HCT116 (cell line): ENCODE measurements at regions not wholly inside any gene's neighbourhood (a gene's known extent, or its start where the extent isn't known, plus 50 kb on each side); places are given as distances from the start of the nearest gene placed in this dataset.

Source experiments
- CEBPB ChIP-seq: IDR thresholded peaks from 2 replicates; pipeline ENCODE4 v1.6.1; 2012; ENCODE audit warnings: low read depth
- TF ChIP-seq, protein P1 (sequence below), 3 experiments: fragments of 200-600 bp in 1 of 3; sonication (generic) in 1 of 3; IDR thresholded peaks in 2 of 3; conservative IDR thresholded peaks in 1 of 3; 2 replicates each; pipeline ENCODE4 v1.5.1; 2012 to 2017; ENCODE audit warnings: low read depth in 2 of 3, low read length in 2 of 3, antibody characterized with exemption in 1 of 3, borderline replicate concordance in 1 of 3, control low read depth in 1 of 3, mild to moderate bottlenecking in 1 of 3, mixed read lengths in 1 of 3, mixed run types in 1 of 3, moderate library complexity in 1 of 3; ENCODE audit not compliant: insufficient read depth in 1 of 3

- TF ChIP-seq, protein P1, sequence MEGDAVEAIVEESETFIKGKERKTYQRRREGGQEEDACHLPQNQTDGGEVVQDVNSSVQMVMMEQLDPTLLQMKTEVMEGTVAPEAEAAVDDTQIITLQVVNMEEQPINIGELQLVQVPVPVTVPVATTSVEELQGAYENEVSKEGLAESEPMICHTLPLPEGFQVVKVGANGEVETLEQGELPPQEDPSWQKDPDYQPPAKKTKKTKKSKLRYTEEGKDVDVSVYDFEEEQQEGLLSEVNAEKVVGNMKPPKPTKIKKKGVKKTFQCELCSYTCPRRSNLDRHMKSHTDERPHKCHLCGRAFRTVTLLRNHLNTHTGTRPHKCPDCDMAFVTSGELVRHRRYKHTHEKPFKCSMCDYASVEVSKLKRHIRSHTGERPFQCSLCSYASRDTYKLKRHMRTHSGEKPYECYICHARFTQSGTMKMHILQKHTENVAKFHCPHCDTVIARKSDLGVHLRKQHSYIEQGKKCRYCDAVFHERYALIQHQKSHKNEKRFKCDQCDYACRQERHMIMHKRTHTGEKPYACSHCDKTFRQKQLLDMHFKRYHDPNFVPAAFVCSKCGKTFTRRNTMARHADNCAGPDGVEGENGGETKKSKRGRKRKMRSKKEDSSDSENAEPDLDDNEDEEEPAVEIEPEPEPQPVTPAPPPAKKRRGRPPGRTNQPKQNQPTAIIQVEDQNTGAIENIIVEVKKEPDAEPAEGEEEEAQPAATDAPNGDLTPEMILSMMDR (IDR thresholded peaks at IDR 0.05 in 2 of 3, conservative IDR thresholded peaks at IDR 0.05 in 1 of 3; ENCODE audit: borderline replicate concordance in 1 of 3, insufficient read depth in 1 of 3, low read depth in 2 of 3, low read length in 2 of 3) = no peak
- TF ChIP-seq CEBPB = no peak
Measured at GRCh38 chr6:168971549-168971948, 282.1 kb downstream of the THBS2 start.
